A172 (cell line): ENCODE measurements at regions not wholly inside any gene's neighbourhood (a gene's known extent, or its start where the extent isn't known, plus 50 kb on each side); places are given as distances from the start of the nearest gene placed in this dataset.
A peak's percentile ranks its signal among the peaks of the same experiment; 100 is the strongest.
"Not testable (repeated sequence)": the region's sequence is repeated elsewhere in the genome, so short reads cannot be mapped to it uniquely, and the experiment has no call there.

Source experiments
- DNase-seq: peaks from one replicate; pipeline ENCODE4 v3.0.0-alpha.2; 2015; ENCODE audit warnings: low spot score

- DNase-seq = no peak
Observed at GRCh38 chr1:189315035-189315901, 1162.4 kb downstream of the BRINP3 start.

- peak; percentile 8 for DNase-seq
Observed at GRCh38 chr1:189323091-189323490, 1154.6 kb downstream of the BRINP3 start.

GRCh38 chr1:189331071-189331470 lies 1146.6 kb downstream of the BRINP3 start:
- not testable (repeated sequence) for DNase-seq

GRCh38 chr1:189336115-189337100 lies 1141.3 kb downstream of the BRINP3 start:
- DNase-seq = no peak

- DNase-seq = no peak
Observed at GRCh38 chr1:189349607-189350006, 1128.1 kb downstream of the BRINP3 start.

GRCh38 chr1:189350983-189351616 lies 1126.6 kb downstream of the BRINP3 start:
- peak; percentile 4 for DNase-seq

GRCh38 chr1:189351960-189352359 lies 1125.7 kb downstream of the BRINP3 start:
- DNase-seq = no peak

- DNase-seq = no peak
Observed at GRCh38 chr1:189356206-189356605, 1121.5 kb downstream of the BRINP3 start.

- DNase-seq = no peak
Observed at GRCh38 chr1:189357317-189357716, 1120.3 kb downstream of the BRINP3 start.

- no peak for DNase-seq
Observed at GRCh38 chr1:189369612-189370011, 1108.1 kb downstream of the BRINP3 start.

GRCh38 chr1:189374816-189375215 lies 1102.8 kb downstream of the BRINP3 start:
- no peak for DNase-seq

GRCh38 chr1:189405419-189405818 lies 1072.2 kb downstream of the BRINP3 start:
- no peak for DNase-seq

- no peak for DNase-seq
Observed at GRCh38 chr1:189409774-189410173, 1067.9 kb downstream of the BRINP3 start.

- no peak for DNase-seq
Observed at GRCh38 chr1:189424746-189425331, 1052.8 kb downstream of the BRINP3 start.

GRCh38 chr1:189429610-189430009 lies 1048.1 kb downstream of the BRINP3 start:
- no peak for DNase-seq

GRCh38 chr1:189431447-189431846 lies 1046.2 kb downstream of the BRINP3 start:
- DNase-seq = no peak

GRCh38 chr1:189432753-189433152 lies 1044.9 kb downstream of the BRINP3 start:
- DNase-seq = no peak

GRCh38 chr1:189434461-189434860 lies 1043.2 kb downstream of the BRINP3 start:
- no peak for DNase-seq

GRCh38 chr1:189435398-189435797 lies 1042.3 kb downstream of the BRINP3 start:
- DNase-seq = no peak

- DNase-seq = no peak
Observed at GRCh38 chr1:189438808-189439207, 1038.9 kb downstream of the BRINP3 start.

GRCh38 chr1:189463166-189463565 lies 1014.5 kb downstream of the BRINP3 start:
- no peak for DNase-seq

GRCh38 chr1:189496768-189497167 lies 980.9 kb downstream of the BRINP3 start:
- no peak for DNase-seq
